Natural killer cell (primary cell): ENCODE measurements at regions not wholly inside any gene's neighbourhood (a gene's known extent, or its start where the extent isn't known, plus 50 kb on each side); places are given as distances from the start of the nearest gene placed in this dataset.

Experiments
- ATAC-seq, 3 donors: fragments of 150-1000 bp in 2 of 3; fragments of 200-7000 bp in 1 of 3; cut with Tn5 transposase; 1 replicate in 1 of 3; 2 replicates in 2 of 3; pipeline ENCODE4 v1.10.0; 2021; ENCODE audit warnings: mild to moderate bottlenecking in 2 of 3, moderate library complexity in 2 of 3
- DNase-seq, 2 donors: peaks; one replicate each; pipeline versions ENCODE4 v3.0.0 to v3.0.0-alpha.2; 2013 to 2021; ENCODE audit warnings: mixed read lengths in 1 of 2
- H3K27ac ChIP-seq: one replicate; pipeline ENCODE4 v1.5.1; 2013; ENCODE audit warnings: mild to moderate bottlenecking, low read length
- H3K27me3 ChIP-seq: one replicate; pipeline ENCODE4 v1.6.1; 2013; ENCODE audit warnings: low read length; ENCODE audit not compliant: control insufficient read depth, insufficient read depth
- H3K36me3 ChIP-seq: one replicate; pipeline ENCODE4 v1.6.1; 2013; ENCODE audit warnings: low read length; ENCODE audit not compliant: control insufficient read depth, insufficient read depth
- H3K4me1 ChIP-seq: one replicate; pipeline ENCODE4 v1.6.1; 2013; ENCODE audit warnings: low read length; ENCODE audit not compliant: control insufficient read depth, insufficient read depth
- H3K4me3 ChIP-seq: one replicate; pipeline ENCODE4 v1.5.1; 2013; ENCODE audit warnings: low read length
- H3K9me3 ChIP-seq: one replicate; pipeline ENCODE4 v1.6.1; 2013; ENCODE audit warnings: low read length; ENCODE audit not compliant: control insufficient read depth, insufficient read depth
- H3K27ac Mint-ChIP-seq, 2 donors: one replicate each; pipeline ENCODE4 v1.8.0; 2022; ENCODE audit warnings: mild to moderate bottlenecking in 2 of 2, mixed read lengths in 2 of 2, moderate library complexity in 1 of 2
- H3K27me3 Mint-ChIP-seq, 2 donors: one replicate each; pipeline ENCODE4 v1.8.0; 2022; ENCODE audit warnings: low read depth in 2 of 2, mixed read lengths in 2 of 2
- H3K36me3 Mint-ChIP-seq: one replicate; pipeline ENCODE4 v1.8.0; 2022; ENCODE audit warnings: mixed read lengths
- H3K4me1 Mint-ChIP-seq, 2 donors: one replicate each; pipeline ENCODE4 v1.8.0; 2022; ENCODE audit warnings: mixed read lengths in 2 of 2
- H3K4me3 Mint-ChIP-seq: one replicate; pipeline ENCODE4 v1.8.0; 2022; ENCODE audit warnings: mild to moderate bottlenecking, moderate library complexity, mixed read lengths
- H3K9me3 Mint-ChIP-seq, 2 donors: one replicate each; pipeline ENCODE4 v1.8.0; 2022; ENCODE audit warnings: mixed read lengths in 2 of 2
- WGBS: methylation state at CpG from one replicate; pipeline ENCODE4 v1.1.7; 2013; ENCODE audit warnings: missing lambda C conversion rate; ENCODE audit not compliant: insufficient coverage; 5-methylcytosine and 5-hydroxymethylcytosine counted together
- intact Hi-C: fragments of 100-400 bp; cut with micrococcal nuclease; formaldehyde crosslinking; loops from one replicate; pipeline ENCODE4 v1.14.2; 2022
- TF ChIP-seq, protein P1 (sequence below): fragments of 200-600 bp; IDR thresholded peaks from one replicate; pipeline ENCODE4 v1.8.0; 2022; ENCODE audit warnings: antibody characterized with exemption

DNA sequence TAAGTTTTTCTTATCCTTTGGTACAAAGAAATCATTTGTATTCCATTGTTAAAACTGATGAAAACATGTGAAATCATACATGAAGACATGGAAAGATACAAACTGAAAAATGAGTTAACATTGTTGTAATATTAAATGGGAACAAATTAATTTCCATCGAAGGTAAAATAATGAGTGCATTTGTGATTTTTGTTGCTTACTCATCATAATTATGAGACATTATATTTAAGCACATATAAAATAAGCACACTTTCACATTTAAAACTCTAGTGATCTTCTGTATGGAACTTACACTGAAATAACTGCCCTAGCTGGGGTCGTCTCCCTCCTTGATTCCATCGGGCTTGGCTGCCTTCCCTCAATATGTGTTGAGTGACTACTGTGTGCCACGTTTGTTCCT lies 204.2 kb upstream of the PRPS1L1 start:
- intact Hi-C loops = no loop called here
- H3K27me3 Mint-ChIP-seq = peaks cover 0 to 7% of the 10 kb centered on the region in 2 donors

DNA sequence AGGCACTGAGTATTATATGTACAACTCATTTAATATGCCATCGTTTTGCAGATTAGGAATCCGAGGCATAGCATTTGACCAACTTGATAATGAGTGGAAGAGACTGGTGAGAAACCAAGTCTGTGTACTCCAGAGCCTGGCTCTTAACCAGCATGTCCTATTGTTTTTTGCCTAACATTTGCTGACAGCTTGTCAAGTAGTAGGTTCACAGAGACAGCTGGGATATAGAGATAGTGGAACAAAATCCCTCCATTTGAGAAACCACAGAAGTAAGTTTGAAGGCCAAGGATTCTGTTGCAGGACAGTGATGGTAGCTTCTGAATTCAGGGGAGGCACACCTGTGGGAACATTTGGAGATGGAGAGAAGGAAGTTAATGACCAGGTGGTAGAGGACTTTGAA lies 206.9 kb upstream of the PRPS1L1 start:
- DNase-seq (no peak), ATAC-seq (no peak)
- Mint-ChIP-seq H3K9me3 (no peaks in the 10 kb centered on the region), H3K36me3 (no peaks in the 10 kb centered on the region), H3K4me1 (peaks cover 0 to 5% of the 10 kb centered on the region in 2 donors), H3K27ac (no peak overlapping the region), H3K27me3 (peaks cover 0 to 7% of the 10 kb centered on the region in 2 donors), H3K4me3 (no peak overlapping the region)
- Histone ChIP-seq H3K36me3 (no peaks in the 10 kb centered on the region), H3K9me3 (no peaks in the 10 kb centered on the region), H3K27me3 (no peaks in the 10 kb centered on the region), H3K27ac (no peak overlapping the region), H3K4me3 (no peak overlapping the region), H3K4me1 (no peaks in the 10 kb centered on the region)
- intact Hi-C loops = no loop called here
- WGBS = 100% methylated on average over 2 of the region's 2 CpGs
- TF ChIP-seq, protein P1, sequence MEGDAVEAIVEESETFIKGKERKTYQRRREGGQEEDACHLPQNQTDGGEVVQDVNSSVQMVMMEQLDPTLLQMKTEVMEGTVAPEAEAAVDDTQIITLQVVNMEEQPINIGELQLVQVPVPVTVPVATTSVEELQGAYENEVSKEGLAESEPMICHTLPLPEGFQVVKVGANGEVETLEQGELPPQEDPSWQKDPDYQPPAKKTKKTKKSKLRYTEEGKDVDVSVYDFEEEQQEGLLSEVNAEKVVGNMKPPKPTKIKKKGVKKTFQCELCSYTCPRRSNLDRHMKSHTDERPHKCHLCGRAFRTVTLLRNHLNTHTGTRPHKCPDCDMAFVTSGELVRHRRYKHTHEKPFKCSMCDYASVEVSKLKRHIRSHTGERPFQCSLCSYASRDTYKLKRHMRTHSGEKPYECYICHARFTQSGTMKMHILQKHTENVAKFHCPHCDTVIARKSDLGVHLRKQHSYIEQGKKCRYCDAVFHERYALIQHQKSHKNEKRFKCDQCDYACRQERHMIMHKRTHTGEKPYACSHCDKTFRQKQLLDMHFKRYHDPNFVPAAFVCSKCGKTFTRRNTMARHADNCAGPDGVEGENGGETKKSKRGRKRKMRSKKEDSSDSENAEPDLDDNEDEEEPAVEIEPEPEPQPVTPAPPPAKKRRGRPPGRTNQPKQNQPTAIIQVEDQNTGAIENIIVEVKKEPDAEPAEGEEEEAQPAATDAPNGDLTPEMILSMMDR = no peak

More for the DNA sequence above, 204.2 kb upstream of the PRPS1L1 start:
- DNase-seq (no peak), ATAC-seq (no peak)
- no peaks in the 10 kb centered on the region for H3K36me3 ChIP-seq
- TF ChIP-seq, protein P1 = no peak
- Mint-ChIP-seq H3K4me1 (no peaks in the 10 kb centered on the region), H3K4me3 (no peak overlapping the region), H3K36me3 (no peaks in the 10 kb centered on the region), H3K9me3 (no peaks in the 10 kb centered on the region), H3K27ac (no peak overlapping the region)
- 84% methylated on average over 3 of the region's 4 CpGs for WGBS
- no peaks in the 10 kb centered on the region for H3K4me1 ChIP-seq
- H3K9me3 ChIP-seq = no peaks in the 10 kb centered on the region
- no peak overlapping the region for H3K4me3 ChIP-seq
- no peak overlapping the region for H3K27ac ChIP-seq
- H3K27me3 ChIP-seq = no peaks in the 10 kb centered on the region

DNA sequence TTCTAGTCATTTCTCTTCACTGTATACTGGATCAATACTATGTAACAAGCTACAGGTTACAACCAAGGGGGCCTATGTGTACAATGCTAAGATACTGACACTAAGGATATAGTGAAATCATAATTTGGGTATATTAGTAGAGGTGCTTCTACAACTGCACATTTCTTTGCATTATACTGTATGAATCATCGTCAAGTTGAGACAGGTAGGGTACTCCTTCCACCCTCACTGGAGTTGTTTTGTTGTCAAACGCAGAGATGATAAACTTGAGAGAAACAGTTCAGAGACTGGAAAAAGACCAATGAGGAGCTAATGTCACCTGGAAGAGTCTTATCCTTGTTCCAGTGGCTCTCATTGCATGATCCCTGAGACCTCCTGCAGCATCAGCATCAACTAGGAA lies 208.2 kb upstream of the PRPS1L1 start:
- H3K4me1 Mint-ChIP-seq = peaks cover 0 to 5% of the 10 kb centered on the region in 2 donors
- intact Hi-C loops = no loop called here
- no peaks in the 10 kb centered on the region for H3K36me3 ChIP-seq
- no peaks in the 10 kb centered on the region for H3K4me1 ChIP-seq
- no peak for ATAC-seq
- no peak overlapping the region for H3K27ac Mint-ChIP-seq
- no peak overlapping the region for H3K4me3 Mint-ChIP-seq
- H3K36me3 Mint-ChIP-seq = no peaks in the 10 kb centered on the region
- no peaks in the 10 kb centered on the region for H3K27me3 ChIP-seq
- H3K4me3 ChIP-seq = no peak overlapping the region
- no peak overlapping the region for H3K27ac ChIP-seq
- no peaks in the 10 kb centered on the region for H3K9me3 ChIP-seq
- 100% methylated on average over 2 of the region's 2 CpGs for WGBS
- no peaks in the 10 kb centered on the region for H3K9me3 Mint-ChIP-seq
- DNase-seq = no peak
- TF ChIP-seq, protein P1 = no peak
- peaks cover 0 to 7% of the 10 kb centered on the region in 2 donors for H3K27me3 Mint-ChIP-seq

DNA sequence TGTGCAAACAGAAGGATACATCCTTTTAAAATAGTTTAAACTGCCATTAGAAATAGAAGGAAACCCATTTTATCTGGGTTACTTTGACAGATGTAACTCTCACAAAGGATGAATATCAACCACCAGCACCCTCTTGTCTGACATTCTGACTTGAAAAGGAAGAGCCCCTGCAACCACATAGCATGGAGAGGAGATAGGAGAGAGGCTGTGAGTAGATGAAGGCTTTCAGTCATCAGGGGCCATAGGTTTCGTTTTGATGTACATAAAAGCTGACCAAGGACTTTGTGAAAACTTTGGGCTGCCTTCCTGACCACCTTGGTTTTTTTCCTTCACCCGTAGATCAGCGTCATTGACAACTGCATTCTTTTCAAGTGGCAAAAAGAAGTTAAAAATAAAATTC lies 211.6 kb upstream of the PRPS1L1 start:
- H3K4me1 Mint-ChIP-seq = peaks cover 6 to 13% of the 10 kb centered on the region in 2 donors
- intact Hi-C loops = no loop called here
- no peak overlapping the region for H3K27ac Mint-ChIP-seq
- no peaks in the 10 kb centered on the region for H3K9me3 ChIP-seq
- no peak overlapping the region for H3K4me3 ChIP-seq
- H3K27me3 Mint-ChIP-seq = peaks cover 0 to 2% of the 10 kb centered on the region in 2 donors
- H3K27ac ChIP-seq = no peak overlapping the region
- TF ChIP-seq, protein P1 = no peak
- no peaks in the 10 kb centered on the region for H3K27me3 ChIP-seq
- WGBS = 56% methylated on average over 1 of the region's 3 CpGs
- H3K9me3 Mint-ChIP-seq = no peaks in the 10 kb centered on the region
- no peak overlapping the region for H3K4me3 Mint-ChIP-seq
- ATAC-seq (no peak), DNase-seq (no peak)
- no peaks in the 10 kb centered on the region for H3K36me3 Mint-ChIP-seq
- no peaks in the 10 kb centered on the region for H3K36me3 ChIP-seq
- no peaks in the 10 kb centered on the region for H3K4me1 ChIP-seq
